ENCODE measurements at regions not wholly inside any gene's neighbourhood (a gene's known extent, or its start where the extent isn't known, plus 50 kb on each side); places are given as distances from the start of the nearest gene placed in this dataset.

DNA sequence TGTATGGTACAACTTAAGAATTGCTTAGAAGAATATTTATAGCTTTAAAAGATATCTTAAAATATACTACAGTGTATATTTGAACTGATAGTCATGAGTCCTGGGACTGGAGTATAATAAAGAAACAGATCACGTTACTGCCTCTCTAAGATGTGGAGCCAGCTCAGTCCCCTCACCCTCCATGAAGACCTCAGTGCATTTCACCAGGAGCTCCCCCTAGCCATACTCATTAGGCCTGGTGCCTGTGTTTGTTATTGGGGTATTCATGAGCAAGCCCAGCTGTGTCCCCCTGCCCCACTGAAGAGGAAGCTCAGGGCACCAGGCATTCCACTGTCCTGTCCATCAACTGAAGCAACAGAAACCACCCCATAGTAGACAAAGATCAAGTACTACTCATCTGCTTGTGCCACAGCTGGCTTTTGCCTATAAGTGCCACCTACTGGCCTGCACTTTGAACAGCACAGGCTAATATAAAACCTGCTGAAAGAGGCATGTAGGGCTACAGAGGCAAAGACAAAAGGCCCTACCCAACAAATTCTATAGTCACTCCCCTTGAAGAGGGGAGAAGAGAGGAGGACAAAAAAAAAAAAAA lies 850.2 kb upstream of the NUDT12 start:
- WGBS, 3 donors = 57 to 75% (median 69%) methylated on average over 1 of the region's 1 CpG
- Histone ChIP-seq H3K9me3 (no peaks in the 10 kb centered on the region), H3K4me1 (no peaks in the 10 kb centered on the region), H3K36me3 (ENCODE audit: insufficient read depth in 1 of 2, low read depth in 1 of 2) (no peaks in the 10 kb centered on the region), H3K4me3 (no peak overlapping the region), H3K27me3 (ENCODE audit: insufficient read depth in 3 of 3, low read length in 2 of 3) (no peaks in the 10 kb centered on the region), H3K27ac (no peak overlapping the region)
- ATAC-seq = no peak
- TF ChIP-seq, protein P1, sequence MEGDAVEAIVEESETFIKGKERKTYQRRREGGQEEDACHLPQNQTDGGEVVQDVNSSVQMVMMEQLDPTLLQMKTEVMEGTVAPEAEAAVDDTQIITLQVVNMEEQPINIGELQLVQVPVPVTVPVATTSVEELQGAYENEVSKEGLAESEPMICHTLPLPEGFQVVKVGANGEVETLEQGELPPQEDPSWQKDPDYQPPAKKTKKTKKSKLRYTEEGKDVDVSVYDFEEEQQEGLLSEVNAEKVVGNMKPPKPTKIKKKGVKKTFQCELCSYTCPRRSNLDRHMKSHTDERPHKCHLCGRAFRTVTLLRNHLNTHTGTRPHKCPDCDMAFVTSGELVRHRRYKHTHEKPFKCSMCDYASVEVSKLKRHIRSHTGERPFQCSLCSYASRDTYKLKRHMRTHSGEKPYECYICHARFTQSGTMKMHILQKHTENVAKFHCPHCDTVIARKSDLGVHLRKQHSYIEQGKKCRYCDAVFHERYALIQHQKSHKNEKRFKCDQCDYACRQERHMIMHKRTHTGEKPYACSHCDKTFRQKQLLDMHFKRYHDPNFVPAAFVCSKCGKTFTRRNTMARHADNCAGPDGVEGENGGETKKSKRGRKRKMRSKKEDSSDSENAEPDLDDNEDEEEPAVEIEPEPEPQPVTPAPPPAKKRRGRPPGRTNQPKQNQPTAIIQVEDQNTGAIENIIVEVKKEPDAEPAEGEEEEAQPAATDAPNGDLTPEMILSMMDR (IDR thresholded peaks at IDR 0.05) = peak; percentile 25
- DNase-seq = no peak
- intact Hi-C loops (cut with DNase I) = loop anchor here in 1 of 2 donors (10.0 kb wide), 1 partner anchor 468 kb away; no protein-coding TSS in a partner anchor

DNA sequence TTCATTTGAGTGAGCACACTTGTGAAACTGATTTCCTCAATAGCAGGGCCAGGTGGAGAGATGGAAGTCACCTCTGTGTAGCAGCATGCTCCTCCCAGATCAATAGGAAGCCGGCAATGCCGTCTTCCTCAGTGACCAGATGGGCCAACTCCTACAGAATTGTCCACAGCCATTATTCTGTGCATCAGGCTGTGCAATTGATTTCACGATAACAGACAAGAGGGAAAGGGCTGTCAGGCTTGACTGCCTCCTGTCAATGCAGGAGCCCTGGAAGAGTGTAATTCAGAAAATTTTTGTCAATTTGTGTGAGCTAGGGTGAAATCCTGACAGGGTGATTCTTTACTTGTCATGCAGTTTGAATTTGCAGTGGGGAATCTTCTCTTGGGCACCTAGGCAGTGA lies 838.4 kb upstream of the NUDT12 start:
- H3K36me3 ChIP-seq (ENCODE audit: insufficient read depth in 1 of 2, low read depth in 1 of 2) = no peaks in the 10 kb centered on the region
- H3K9me3 ChIP-seq = no peaks in the 10 kb centered on the region
- DNase-seq (no peak), ATAC-seq (no peak)
- H3K4me3 ChIP-seq = no peak overlapping the region
- 83 to 93% (median 84%) methylated on average over 3 of the region's 3 CpGs for WGBS, 3 donors
- TF ChIP-seq, protein P1 (IDR thresholded peaks at IDR 0.05) = no peak
- H3K4me1 ChIP-seq = no peaks in the 10 kb centered on the region
- H3K27me3 ChIP-seq (ENCODE audit: insufficient read depth in 3 of 3, low read length in 2 of 3) = no peaks in the 10 kb centered on the region
- no peak overlapping the region for H3K27ac ChIP-seq
- intact Hi-C loops (cut with DNase I) = no loop called here

DNA sequence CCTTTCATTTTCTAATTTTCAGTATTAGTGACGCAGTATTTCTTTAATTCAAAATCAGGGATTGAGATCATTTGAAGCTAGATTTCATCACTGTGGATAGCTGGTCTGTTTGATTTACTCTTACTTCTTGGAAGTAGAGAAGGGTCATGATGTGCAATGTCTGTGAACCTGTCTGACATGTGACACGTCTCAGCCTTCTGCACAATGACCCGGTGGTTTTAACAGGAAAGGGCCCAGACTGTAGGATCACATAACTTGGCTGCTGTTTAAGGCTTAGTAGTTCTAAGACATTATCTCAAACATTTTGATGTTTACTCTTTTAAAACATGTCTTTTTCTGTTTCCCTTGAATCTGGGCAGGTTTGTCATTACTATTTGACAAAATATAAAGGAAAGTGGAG lies 823.3 kb upstream of the NUDT12 start:
- Histone ChIP-seq H3K4me1 (no peaks in the 10 kb centered on the region), H3K9me3 (no peaks in the 10 kb centered on the region), H3K4me3 (no peak overlapping the region), H3K27ac (no peak overlapping the region), H3K36me3 (ENCODE audit: insufficient read depth in 1 of 2, low read depth in 1 of 2) (no peaks in the 10 kb centered on the region), H3K27me3 (ENCODE audit: insufficient read depth in 3 of 3, low read length in 2 of 3) (no peaks in the 10 kb centered on the region)
- WGBS, 3 donors = 43 to 45% (median 43%) methylated on average over 3 of the region's 3 CpGs
- DNase-seq = no peak
- intact Hi-C loops (cut with DNase I) = no loop called here
- TF ChIP-seq, protein P1 (IDR thresholded peaks at IDR 0.05) = no peak
- no peak for ATAC-seq

DNA sequence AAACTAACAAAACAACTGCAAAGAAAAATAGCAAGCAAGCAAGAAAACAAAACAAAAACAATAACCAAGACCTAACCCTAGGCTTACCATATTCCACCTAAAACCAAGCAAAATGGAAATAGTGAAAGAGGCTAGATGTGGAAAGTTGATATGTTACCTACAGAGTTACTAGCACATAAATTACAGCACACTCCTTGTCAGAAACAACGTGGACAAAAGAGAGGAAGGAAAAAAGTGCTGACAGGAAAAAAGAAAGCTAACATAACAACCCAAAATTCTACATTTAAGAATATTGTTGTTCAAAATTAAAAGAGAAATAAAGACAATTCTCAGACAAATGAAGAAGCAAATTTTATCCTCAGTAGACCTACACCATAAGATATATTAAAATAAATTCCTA lies 812.8 kb upstream of the NUDT12 start:
- TF ChIP-seq, protein P1 (IDR thresholded peaks at IDR 0.05) = no peak
- WGBS, 3 donors = 4 to 13% (median 10%) methylated on average over 1 of the region's 1 CpG

DNA sequence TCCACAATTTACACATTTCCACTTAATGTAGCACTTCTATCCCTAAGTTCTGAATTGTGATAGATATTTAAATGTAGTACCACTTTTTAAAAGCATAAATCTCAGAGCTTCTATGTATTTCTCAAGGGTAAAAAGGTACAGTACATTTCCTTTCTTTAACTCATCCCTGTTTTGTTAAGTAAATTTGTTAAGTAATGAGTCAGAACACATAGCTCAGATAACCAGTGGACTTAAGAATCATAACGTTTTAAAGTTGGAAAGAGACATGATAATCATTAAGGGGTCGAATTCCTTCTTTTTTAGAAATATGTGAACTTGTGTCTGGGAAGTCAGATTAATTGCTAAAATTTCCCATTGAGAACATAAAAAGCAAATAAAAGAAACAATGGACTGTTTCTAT lies 810.2 kb upstream of the NUDT12 start:
- TF ChIP-seq, protein P1 (IDR thresholded peaks at IDR 0.05) = no peak
- H3K27me3 ChIP-seq (ENCODE audit: insufficient read depth in 3 of 3, low read length in 2 of 3) = no peaks in the 10 kb centered on the region
- 29 to 39% (median 38%) methylated on average over 2 of the region's 2 CpGs for WGBS, 3 donors
- H3K27ac ChIP-seq = no peak overlapping the region
- no peaks in the 10 kb centered on the region for H3K36me3 ChIP-seq (ENCODE audit: insufficient read depth in 1 of 2, low read depth in 1 of 2)
- H3K9me3 ChIP-seq = no peaks in the 10 kb centered on the region
- DNase-seq (no peak), ATAC-seq (no peak)
- H3K4me1 ChIP-seq = no peaks in the 10 kb centered on the region
- no peak overlapping the region for H3K4me3 ChIP-seq
- intact Hi-C loops (cut with DNase I) = no loop called here

More for the DNA sequence above, 812.8 kb upstream of the NUDT12 start:
- Histone ChIP-seq H3K9me3 (no peaks in the 10 kb centered on the region), H3K4me3 (no peak overlapping the region), H3K4me1 (no peaks in the 10 kb centered on the region), H3K36me3 (ENCODE audit: insufficient read depth in 1 of 2, low read depth in 1 of 2) (no peaks in the 10 kb centered on the region), H3K27ac (no peak overlapping the region), H3K27me3 (ENCODE audit: insufficient read depth in 3 of 3, low read length in 2 of 3) (no peaks in the 10 kb centered on the region)
- intact Hi-C loops (cut with DNase I) = no loop called here
- DNase-seq (no peak), ATAC-seq (no peak)
